ENCODE measurements at regions not wholly inside any gene's neighbourhood (a gene's known extent, or its start where the extent isn't known, plus 50 kb on each side); places are given as distances from the start of the nearest gene placed in this dataset.

- no peak for ATAC-seq (ENCODE audit: low FRiP score)
- TF ChIP-seq CTCF (IDR thresholded peaks at IDR 0.05) = no peak
- no peak for DNase-seq (ENCODE audit: low spot score)
Observed at GRCh38 chr2:61713457-61713856, 140.4 kb downstream of the FAM161A start.

- DNase-seq (ENCODE audit: low spot score) = no peak
- no peak for ATAC-seq (ENCODE audit: low FRiP score)
- TF ChIP-seq CTCF (IDR thresholded peaks at IDR 0.05) = no peak
Observed at GRCh38 chr2:61712060-61712459, 141.8 kb downstream of the FAM161A start.

GRCh38 chr2:61710711-61711110 is 143.1 kb downstream of the FAM161A start:
- TF ChIP-seq CTCF (IDR thresholded peaks at IDR 0.05) = no peak
- no peak for ATAC-seq (ENCODE audit: low FRiP score)
- no peak for DNase-seq (ENCODE audit: low spot score)

GRCh38 chr2:61707984-61708852 is 145.6 kb downstream of the FAM161A start:
- DNase-seq (ENCODE audit: low spot score) (no peak), ATAC-seq (ENCODE audit: low FRiP score) (no peak)
- no peak for TF ChIP-seq CTCF (IDR thresholded peaks at IDR 0.05)

GRCh38 chr2:61705625-61706024 is 148.2 kb downstream of the FAM161A start:
- TF ChIP-seq CTCF (IDR thresholded peaks at IDR 0.05) = no peak
- ATAC-seq (ENCODE audit: low FRiP score) (no peak), DNase-seq (ENCODE audit: low spot score) (no peak)

GRCh38 chr2:61704364-61704763 is 149.5 kb downstream of the FAM161A start:
- TF ChIP-seq CTCF (IDR thresholded peaks at IDR 0.05) = no peak
- no peak for ATAC-seq (ENCODE audit: low FRiP score)
- DNase-seq (ENCODE audit: low spot score) = no peak

- ATAC-seq (ENCODE audit: low FRiP score) (no peak), DNase-seq (ENCODE audit: low spot score) (no peak)
- TF ChIP-seq CTCF (IDR thresholded peaks at IDR 0.05) = no peak
Observed at GRCh38 chr2:61702088-61702467, 151.8 kb downstream of the FAM161A start.
